Glutamatergic neuron (in vitro differentiated cells): ENCODE measurements at regions not wholly inside any gene's neighbourhood (a gene's known extent, or its start where the extent isn't known, plus 50 kb on each side); places are given as distances from the start of the nearest gene placed in this dataset.

Experiments used
- DNase-seq: peaks from one replicate; pipeline ENCODE4 v3.0.0; 2022
- H3K27ac Mint-ChIP-seq: one replicate; pipeline ENCODE4 v1.8.0; 2020; ENCODE audit warnings: mild to moderate bottlenecking, mixed read lengths, inconsistent platforms; ENCODE audit not compliant: unreplicated experiment
- H3K27me3 Mint-ChIP-seq: one replicate; pipeline ENCODE4 v1.8.0; 2020; ENCODE audit warnings: mild to moderate bottlenecking, moderate library complexity, mixed read lengths, inconsistent platforms; ENCODE audit not compliant: unreplicated experiment
- H3K36me3 Mint-ChIP-seq: one replicate; pipeline ENCODE4 v1.8.0; 2020; ENCODE audit warnings: mild to moderate bottlenecking, mixed read lengths, inconsistent platforms; ENCODE audit not compliant: unreplicated experiment
- H3K4me1 Mint-ChIP-seq: one replicate; pipeline ENCODE4 v1.8.0; 2020; ENCODE audit warnings: mild to moderate bottlenecking, low read depth, mixed read lengths, inconsistent platforms; ENCODE audit not compliant: unreplicated experiment
- H3K4me3 Mint-ChIP-seq: one replicate; pipeline ENCODE4 v1.8.0; 2020; ENCODE audit warnings: mild to moderate bottlenecking, mixed read lengths, inconsistent platforms; ENCODE audit not compliant: unreplicated experiment
- H3K9me3 Mint-ChIP-seq: one replicate; pipeline ENCODE4 v1.8.0; 2020; ENCODE audit warnings: mild to moderate bottlenecking, moderate library complexity, mixed read lengths, inconsistent platforms; ENCODE audit not compliant: unreplicated experiment
- CTCF ChIP-seq: fragments of 200-600 bp; sonication (generic); IDR thresholded peaks from one replicate; pipeline ENCODE4 v1.5.0; 2021; ENCODE audit not compliant: partially characterized antibody, unreplicated experiment

- Mint-ChIP-seq H3K27ac (no peak overlapping the region), H3K36me3 (no peaks in the 10 kb centered on the region), H3K9me3 (peaks cover 3% of the 10 kb centered on the region), H3K27me3 (peaks cover 15% of the 10 kb centered on the region), H3K4me1 (peaks cover 36% of the 10 kb centered on the region), H3K4me3 (no peak overlapping the region)
- DNase-seq, result no peak
- no peak for TF ChIP-seq CTCF
Observed at GRCh38 chr16:85317704-85318103, 205.4 kb upstream of the CIBAR2 start.

- DNase-seq, result no peak
- TF ChIP-seq CTCF, result no peak
- Mint-ChIP-seq H3K27me3 (peaks cover 12% of the 10 kb centered on the region), H3K27ac (no peak overlapping the region), H3K4me1 (peaks cover 27% of the 10 kb centered on the region), H3K4me3 (no peak overlapping the region), H3K9me3 (peaks cover 5% of the 10 kb centered on the region), H3K36me3 (no peaks in the 10 kb centered on the region)
Observed at GRCh38 chr16:85319208-85319983, 207.1 kb upstream of the CIBAR2 start.

GRCh38 chr16:85319984-85320440 is 207.7 kb upstream of the CIBAR2 start:
- Mint-ChIP-seq H3K4me1 (peaks cover 24% of the 10 kb centered on the region), H3K27ac (no peak overlapping the region), H3K36me3 (no peaks in the 10 kb centered on the region), H3K9me3 (peaks cover 7% of the 10 kb centered on the region), H3K4me3 (no peak overlapping the region), H3K27me3 (peaks cover 12% of the 10 kb centered on the region)
- no peak for DNase-seq
- TF ChIP-seq CTCF, result no peak

GRCh38 chr16:85320677-85321385 is 208.6 kb upstream of the CIBAR2 start:
- H3K27me3 Mint-ChIP-seq, result peaks cover 12% of the 10 kb centered on the region
- no peak overlapping the region for H3K4me3 Mint-ChIP-seq
- H3K27ac Mint-ChIP-seq, result peak overlapping the region; percentile 26
- no peak for TF ChIP-seq CTCF
- peaks cover 7% of the 10 kb centered on the region for H3K9me3 Mint-ChIP-seq
- peaks cover 18% of the 10 kb centered on the region for H3K4me1 Mint-ChIP-seq
- no peaks in the 10 kb centered on the region for H3K36me3 Mint-ChIP-seq
- DNase-seq, result no peak
